A673 (cell line): ENCODE measurements at regions not wholly inside any gene's neighbourhood (a gene's known extent, or its start where the extent isn't known, plus 50 kb on each side); places are given as distances from the start of the nearest gene placed in this dataset.

Source experiments
- CTCF ChIP-seq: fragments of 300-800, 200-600 bp; sonication (generic); conservative IDR thresholded peaks from 2 replicates; pipeline ENCODE4 v1.5.1; 2017; ENCODE audit warnings: low read depth, mild to moderate bottlenecking, antibody characterized with exemption, low read length, moderate library complexity, mixed read lengths
- EZH2 ChIP-seq: fragments of 200-600 bp; sonication (generic); IDR thresholded peaks from 2 replicates; pipeline ENCODE4 v1.6.1; 2017; ENCODE audit warnings: borderline replicate concordance, low read depth, mild to moderate bottlenecking, mixed read lengths, antibody characterized with exemption, low read length; ENCODE audit not compliant: poor library complexity, severe bottlenecking

- TF ChIP-seq EZH2 (no peak), CTCF (no peak)
These were observed 441.2 kb downstream of the IRX1 start for GRCh38 chr5:4036861-4037260.
